Body of pancreas (tissue), 4 donors: ENCODE measurements at regions not wholly inside any gene's neighbourhood (a gene's known extent, or its start where the extent isn't known, plus 50 kb on each side); places are given as distances from the start of the nearest gene placed in this dataset.
"Not testable (repeated sequence)": the region's sequence is repeated elsewhere in the genome, so short reads cannot be mapped to it uniquely, and the experiment has no call there.

Source experiments
- POLR2A ChIP-seq, 3 donors: fragments of 450-650 bp; IDR thresholded peaks; one replicate each; pipeline ENCODE4 v1.6.1; 2016; ENCODE audit warnings: antibody characterized with exemption in 3 of 3, mild to moderate bottlenecking in 2 of 3
- TF ChIP-seq, protein P1 (sequence below), 7 experiments: fragments of 450-650 bp in 4 of 7; fragments of 200-600 bp in 3 of 7; sonication (generic) in 3 of 7; IDR thresholded peaks; one replicate each; pipeline ENCODE4 v1.5.1; 2016 to 2019; ENCODE audit warnings: antibody characterized with exemption in 7 of 7

DNA sequence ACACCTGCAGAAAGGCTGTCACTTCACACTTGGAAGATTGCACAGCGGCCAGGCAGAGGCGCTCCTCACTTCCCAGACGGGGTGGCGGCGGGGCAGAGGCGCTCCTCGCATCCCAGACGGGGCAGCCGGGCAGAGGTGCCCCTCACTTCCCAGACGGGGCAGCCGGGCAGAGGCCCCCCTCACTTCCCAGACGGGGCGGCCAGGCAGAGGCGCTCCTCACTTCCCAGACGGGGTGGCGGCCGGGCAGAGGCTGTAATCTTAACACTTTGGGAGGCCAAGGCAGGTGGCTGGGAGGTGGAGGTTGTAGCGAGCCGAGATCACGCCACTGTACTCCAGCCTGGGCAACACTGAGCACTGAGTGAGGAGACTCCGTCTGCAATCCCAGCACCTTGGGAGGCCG lies 436.3 kb upstream of the ZP4 start:
- TF ChIP-seq, protein P1, sequence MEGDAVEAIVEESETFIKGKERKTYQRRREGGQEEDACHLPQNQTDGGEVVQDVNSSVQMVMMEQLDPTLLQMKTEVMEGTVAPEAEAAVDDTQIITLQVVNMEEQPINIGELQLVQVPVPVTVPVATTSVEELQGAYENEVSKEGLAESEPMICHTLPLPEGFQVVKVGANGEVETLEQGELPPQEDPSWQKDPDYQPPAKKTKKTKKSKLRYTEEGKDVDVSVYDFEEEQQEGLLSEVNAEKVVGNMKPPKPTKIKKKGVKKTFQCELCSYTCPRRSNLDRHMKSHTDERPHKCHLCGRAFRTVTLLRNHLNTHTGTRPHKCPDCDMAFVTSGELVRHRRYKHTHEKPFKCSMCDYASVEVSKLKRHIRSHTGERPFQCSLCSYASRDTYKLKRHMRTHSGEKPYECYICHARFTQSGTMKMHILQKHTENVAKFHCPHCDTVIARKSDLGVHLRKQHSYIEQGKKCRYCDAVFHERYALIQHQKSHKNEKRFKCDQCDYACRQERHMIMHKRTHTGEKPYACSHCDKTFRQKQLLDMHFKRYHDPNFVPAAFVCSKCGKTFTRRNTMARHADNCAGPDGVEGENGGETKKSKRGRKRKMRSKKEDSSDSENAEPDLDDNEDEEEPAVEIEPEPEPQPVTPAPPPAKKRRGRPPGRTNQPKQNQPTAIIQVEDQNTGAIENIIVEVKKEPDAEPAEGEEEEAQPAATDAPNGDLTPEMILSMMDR (IDR thresholded peaks at IDR 0.05): not testable (repeated sequence)
- not testable (repeated sequence) for TF ChIP-seq POLR2A (IDR thresholded peaks at IDR 0.05)
